CD14-positive monocyte (primary cell): ENCODE measurements at regions not wholly inside any gene's neighbourhood (a gene's known extent, or its start where the extent isn't known, plus 50 kb on each side); places are given as distances from the start of the nearest gene placed in this dataset.

Source experiments
- DNase-seq, 3 donors: peaks; one replicate each; pipeline ENCODE4 v3.0.0-alpha.2; 2011 to 2022
- H2AFZ ChIP-seq: 2 replicates; pipeline ENCODE4 v1.6.0; 2012; ENCODE audit warnings: mild to moderate bottlenecking, low read depth, low read length, inconsistent platforms; ENCODE audit not compliant: insufficient read depth, poor library complexity, severe bottlenecking
- H3K27ac ChIP-seq, 2 donors: 1 replicate in 1 of 2; 2 replicates in 1 of 2; pipeline ENCODE4 v1.5.1; 2012 to 2013; ENCODE audit warnings: low read length in 2 of 2, control low read depth in 1 of 2, inconsistent platforms in 1 of 2, low read depth in 1 of 2, mild to moderate bottlenecking in 1 of 2
- H3K27me3 ChIP-seq, 2 donors: one replicate each; pipeline versions ENCODE4 v1.6.0 to v1.6.1; 2011 to 2013; ENCODE audit warnings: low read length in 2 of 2; ENCODE audit not compliant: control insufficient read depth in 2 of 2, insufficient read depth in 2 of 2
- H3K36me3 ChIP-seq, 2 donors: replicated peaks in 1 of 2; 1 replicate in 1 of 2; 2 replicates in 1 of 2; pipeline versions ENCODE4 v1.5.1 to v1.6.1; 2012 to 2013; ENCODE audit warnings: low read length in 2 of 2, control low read depth in 1 of 2, inconsistent platforms in 1 of 2, mild to moderate bottlenecking in 1 of 2; ENCODE audit not compliant: insufficient read depth in 2 of 2, control insufficient read depth in 1 of 2
- H3K4me1 ChIP-seq, 2 donors: 1 replicate in 1 of 2; 2 replicates in 1 of 2; pipeline versions ENCODE4 v1.5.1 to v1.6.1; 2012 to 2013; ENCODE audit warnings: low read length in 2 of 2, control low read depth in 1 of 2, inconsistent platforms in 1 of 2, mild to moderate bottlenecking in 1 of 2, moderate library complexity in 1 of 2; ENCODE audit not compliant: insufficient read depth in 2 of 2, control insufficient read depth in 1 of 2
- H3K4me2 ChIP-seq: replicated peaks from 2 replicates; pipeline ENCODE3; 2012; ENCODE audit warnings: low read length, moderate library complexity, mild to moderate bottlenecking; ENCODE audit not compliant: poor library complexity, severe bottlenecking; ENCODE audit errors: extremely low read depth
- H3K4me3 ChIP-seq, 3 experiments: fragments of 200-600 bp in 1 of 3; sonication (generic) in 1 of 3; replicated peaks in 1 of 3; 1 replicate in 2 of 3; 2 replicates in 1 of 3; pipeline ENCODE4 v1.5.1; 2011 to 2013; ENCODE audit warnings: low read length in 3 of 3, mild to moderate bottlenecking in 3 of 3, control low read depth in 2 of 3, low read depth in 2 of 3, inconsistent platforms in 1 of 3, moderate library complexity in 1 of 3
- H3K79me2 ChIP-seq: 2 replicates; pipeline ENCODE4 v1.6.0; 2012; ENCODE audit warnings: mild to moderate bottlenecking, control low read depth, inconsistent platforms, low read length, moderate library complexity; ENCODE audit not compliant: insufficient read depth
- H3K9ac ChIP-seq: 2 replicates; pipeline ENCODE4 v1.6.0; 2017; ENCODE audit warnings: low read length, mild to moderate bottlenecking; ENCODE audit not compliant: insufficient read depth, poor library complexity, severe bottlenecking
- H3K9me3 ChIP-seq, 2 donors: replicated peaks in 1 of 2; 1 replicate in 1 of 2; 2 replicates in 1 of 2; pipeline versions ENCODE4 v1.5.1 to v1.6.1; 2012 to 2013; ENCODE audit warnings: low read length in 2 of 2, control low read depth in 1 of 2; ENCODE audit not compliant: control insufficient read depth in 1 of 2, insufficient read depth in 1 of 2
- H4K20me1 ChIP-seq: 2 replicates; pipeline ENCODE4 v1.6.0; 2012; ENCODE audit warnings: mild to moderate bottlenecking, low read length, control low read depth, moderate library complexity; ENCODE audit not compliant: insufficient read depth
- H3K27ac Mint-ChIP-seq, 7 donors: one replicate each; pipeline ENCODE4 v1.8.0; 2020; ENCODE audit warnings: mild to moderate bottlenecking in 7 of 7, mixed read lengths in 7 of 7, moderate library complexity in 6 of 7, inconsistent platforms in 2 of 7
- H3K27me3 Mint-ChIP-seq, 3 donors: one replicate each; pipeline ENCODE4 v1.8.0; 2021 to 2022; ENCODE audit warnings: low read depth in 3 of 3, mild to moderate bottlenecking in 3 of 3, mixed read lengths in 3 of 3, moderate library complexity in 3 of 3, inconsistent platforms in 1 of 3
- H3K36me3 Mint-ChIP-seq, 2 donors: one replicate each; pipeline ENCODE4 v1.8.0; 2020; ENCODE audit warnings: mixed read lengths in 2 of 2, inconsistent platforms in 1 of 2, mild to moderate bottlenecking in 1 of 2
- H3K4me1 Mint-ChIP-seq: one replicate; pipeline ENCODE4 v1.8.0; 2020; ENCODE audit warnings: mild to moderate bottlenecking, mixed read lengths
- H3K4me3 Mint-ChIP-seq, 2 donors: one replicate each; pipeline ENCODE4 v1.8.0; 2020; ENCODE audit warnings: mild to moderate bottlenecking in 2 of 2, mixed read lengths in 2 of 2, moderate library complexity in 1 of 2
- H3K9me3 Mint-ChIP-seq, 7 donors: one replicate each; pipeline ENCODE4 v1.8.0; 2020 to 2022; ENCODE audit warnings: mixed read lengths in 7 of 7, mild to moderate bottlenecking in 6 of 7, moderate library complexity in 6 of 7, inconsistent platforms in 2 of 7
- intact Hi-C, 2 donors: fragments of 100-400 bp; cut with micrococcal nuclease; formaldehyde crosslinking; loops; one replicate each; pipeline versions ENCODE4 v1.15.0 to v1.15.1; 2023
- TF ChIP-seq, protein P1 (sequence below): fragments of 200-600 bp; IDR thresholded peaks from one replicate; pipeline ENCODE4 v1.8.0; 2022; ENCODE audit warnings: antibody characterized with exemption, mild to moderate bottlenecking

DNA sequence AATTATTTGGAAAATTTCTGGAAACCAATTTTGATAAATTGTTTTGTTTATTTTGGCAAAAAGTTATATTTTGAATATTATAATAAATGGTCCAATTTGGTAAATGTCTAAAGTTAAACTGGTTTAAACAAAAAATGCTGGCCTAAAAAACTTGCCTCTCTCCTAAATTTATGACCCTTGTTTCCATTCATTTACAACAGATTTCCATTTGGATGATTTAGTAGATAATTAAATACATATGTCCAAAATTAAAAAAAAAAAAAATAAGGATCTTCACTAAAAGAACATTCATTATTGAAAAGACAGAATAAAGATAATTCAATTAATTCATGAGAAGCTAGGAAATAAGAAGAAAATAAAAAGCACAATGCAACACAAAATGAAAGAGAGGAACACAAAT lies 449.5 kb downstream of the SPRY1 start:
- peaks cover 0 to 6% (median 0%) of the 10 kb centered on the region in 7 donors for H3K9me3 Mint-ChIP-seq
- intact Hi-C loops, result no loop called here
- peaks cover 0 to 3% (median 0%) of the 10 kb centered on the region in 3 donors for H3K27me3 Mint-ChIP-seq
- Histone ChIP-seq H3K4me3 (no peak overlapping the region), H3K27me3 (no peaks in the 10 kb centered on the region), H3K4me1 (no peaks in the 10 kb centered on the region), H3K9me3 (peaks cover 0 to 5% of the 10 kb centered on the region in 2 donors), H4K20me1 (no peaks in the 10 kb centered on the region), H3K27ac (no peak overlapping the region), H3K36me3 (no peaks in the 10 kb centered on the region), H3K4me2 (no peak overlapping the region), H2AFZ (no peak overlapping the region), H3K9ac (no peak overlapping the region), H3K79me2 (no peaks in the 10 kb centered on the region)
- H3K4me3 Mint-ChIP-seq, result no peak overlapping the region
- no peak for DNase-seq
- no peak overlapping the region for H3K27ac Mint-ChIP-seq
- TF ChIP-seq, protein P1, sequence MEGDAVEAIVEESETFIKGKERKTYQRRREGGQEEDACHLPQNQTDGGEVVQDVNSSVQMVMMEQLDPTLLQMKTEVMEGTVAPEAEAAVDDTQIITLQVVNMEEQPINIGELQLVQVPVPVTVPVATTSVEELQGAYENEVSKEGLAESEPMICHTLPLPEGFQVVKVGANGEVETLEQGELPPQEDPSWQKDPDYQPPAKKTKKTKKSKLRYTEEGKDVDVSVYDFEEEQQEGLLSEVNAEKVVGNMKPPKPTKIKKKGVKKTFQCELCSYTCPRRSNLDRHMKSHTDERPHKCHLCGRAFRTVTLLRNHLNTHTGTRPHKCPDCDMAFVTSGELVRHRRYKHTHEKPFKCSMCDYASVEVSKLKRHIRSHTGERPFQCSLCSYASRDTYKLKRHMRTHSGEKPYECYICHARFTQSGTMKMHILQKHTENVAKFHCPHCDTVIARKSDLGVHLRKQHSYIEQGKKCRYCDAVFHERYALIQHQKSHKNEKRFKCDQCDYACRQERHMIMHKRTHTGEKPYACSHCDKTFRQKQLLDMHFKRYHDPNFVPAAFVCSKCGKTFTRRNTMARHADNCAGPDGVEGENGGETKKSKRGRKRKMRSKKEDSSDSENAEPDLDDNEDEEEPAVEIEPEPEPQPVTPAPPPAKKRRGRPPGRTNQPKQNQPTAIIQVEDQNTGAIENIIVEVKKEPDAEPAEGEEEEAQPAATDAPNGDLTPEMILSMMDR, result no peak
- no peaks in the 10 kb centered on the region for H3K36me3 Mint-ChIP-seq
- no peaks in the 10 kb centered on the region for H3K4me1 Mint-ChIP-seq

DNA sequence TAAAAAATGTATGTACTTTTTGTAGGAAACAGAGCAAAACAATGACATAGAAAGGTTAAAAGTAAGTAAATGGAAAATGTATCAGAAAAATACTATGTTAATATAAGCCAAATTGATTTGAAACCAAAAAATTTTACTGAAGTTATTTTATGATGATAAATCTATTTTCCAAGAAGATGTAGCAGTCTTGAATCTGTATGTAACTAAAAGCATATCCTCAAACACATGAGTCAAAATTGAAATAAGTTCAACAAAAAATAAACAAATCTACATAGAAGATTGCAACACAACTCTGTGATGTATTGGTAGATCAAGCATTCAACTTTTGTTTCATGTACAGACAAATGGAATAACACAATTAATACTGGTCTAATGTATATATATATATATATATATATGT lies 450.0 kb downstream of the SPRY1 start:
- H3K4me1 Mint-ChIP-seq, result no peaks in the 10 kb centered on the region
- peaks cover 0 to 3% (median 0%) of the 10 kb centered on the region in 3 donors for H3K27me3 Mint-ChIP-seq
- H3K79me2 ChIP-seq, result no peaks in the 10 kb centered on the region
- no peaks in the 10 kb centered on the region for H3K36me3 ChIP-seq
- H3K9me3 Mint-ChIP-seq, result peaks cover 0 to 6% (median under 1%) of the 10 kb centered on the region in 7 donors
- H2AFZ ChIP-seq, result no peak overlapping the region
- no peak overlapping the region for H3K27ac Mint-ChIP-seq
- no peak overlapping the region for H3K27ac ChIP-seq
- no peak overlapping the region for H3K4me3 Mint-ChIP-seq
- no peaks in the 10 kb centered on the region for H3K4me1 ChIP-seq
- no peak overlapping the region for H3K4me2 ChIP-seq
- H3K27me3 ChIP-seq, result no peaks in the 10 kb centered on the region
- H3K4me3 ChIP-seq, result no peak overlapping the region
- no peak for DNase-seq
- no peak overlapping the region for H3K9ac ChIP-seq
- H3K9me3 ChIP-seq, result peaks cover 0 to 5% of the 10 kb centered on the region in 2 donors
- intact Hi-C loops, result no loop called here
- TF ChIP-seq, protein P1, result no peak
- H3K36me3 Mint-ChIP-seq, result no peaks in the 10 kb centered on the region
- no peaks in the 10 kb centered on the region for H4K20me1 ChIP-seq
